ENCODE measurements at regions not wholly inside any gene's neighbourhood (a gene's known extent, or its start where the extent isn't known, plus 50 kb on each side); places are given as distances from the start of the nearest gene placed in this dataset.
"Not testable (repeated sequence)": the region's sequence is repeated elsewhere in the genome, so short reads cannot be mapped to it uniquely, and the experiment has no call there.

GRCh38 chr3:175980486-175981090, 1121.5 kb downstream of the NAALADL2 start:
- no peak for DNase-seq

- DNase-seq, result no peak
Observed at GRCh38 chr3:175977968-175978752, 1119.0 kb downstream of the NAALADL2 start.

GRCh38 chr3:175969456-175969855, 1110.3 kb downstream of the NAALADL2 start:
- DNase-seq, result no peak

- DNase-seq, result no peak
Observed at GRCh38 chr3:175965036-175965435, 1105.9 kb downstream of the NAALADL2 start.

- DNase-seq, result no peak
Observed at GRCh38 chr3:175957427-175957826, 1098.3 kb downstream of the NAALADL2 start.

- peak in 1 of 56 donors; percentile 4 for DNase-seq
Observed at GRCh38 chr3:175956964-175957363, 1097.8 kb downstream of the NAALADL2 start.

GRCh38 chr3:175951047-175951694, 1092.0 kb downstream of the NAALADL2 start:
- no peak for DNase-seq

GRCh38 chr3:175948041-175948440, 1088.9 kb downstream of the NAALADL2 start:
- DNase-seq, result no peak

GRCh38 chr3:175941352-175941751, 1082.2 kb downstream of the NAALADL2 start:
- peak in 9 of 56 donors; percentile 0 to 12 (median 3) for DNase-seq

- no peak for DNase-seq
Observed at GRCh38 chr3:175940881-175941280, 1081.7 kb downstream of the NAALADL2 start.

GRCh38 chr3:175940243-175940642, 1081.1 kb downstream of the NAALADL2 start:
- DNase-seq, result no peak

GRCh38 chr3:175937367-175937766, 1078.2 kb downstream of the NAALADL2 start:
- DNase-seq, result not testable (repeated sequence)

GRCh38 chr3:175932586-175932985, 1073.5 kb downstream of the NAALADL2 start:
- DNase-seq, result no peak

- no peak for DNase-seq
Observed at GRCh38 chr3:175919133-175919532, 1060.0 kb downstream of the NAALADL2 start.

GRCh38 chr3:175916191-175916934, 1057.2 kb downstream of the NAALADL2 start:
- DNase-seq, result no peak

- no peak for DNase-seq
Observed at GRCh38 chr3:175914785-175915184, 1055.7 kb downstream of the NAALADL2 start.

GRCh38 chr3:175913286-175913685, 1054.2 kb downstream of the NAALADL2 start:
- DNase-seq, result no peak

- no peak for DNase-seq
Observed at GRCh38 chr3:175911937-175912336, 1052.8 kb downstream of the NAALADL2 start.

GRCh38 chr3:175902226-175902625, 1043.1 kb downstream of the NAALADL2 start:
- DNase-seq, result no peak

GRCh38 chr3:175898194-175898593, 1039.1 kb downstream of the NAALADL2 start:
- no peak for DNase-seq

GRCh38 chr3:175896655-175897054, 1037.5 kb downstream of the NAALADL2 start:
- DNase-seq, result no peak

- DNase-seq, result no peak
Observed at GRCh38 chr3:175895731-175896130, 1036.6 kb downstream of the NAALADL2 start.
